Lower lobe of right lung (tissue), 2 donors: ENCODE measurements at regions not wholly inside any gene's neighbourhood (a gene's known extent, or its start where the extent isn't known, plus 50 kb on each side); places are given as distances from the start of the nearest gene placed in this dataset.

Experiments used
- ATAC-seq, 2 donors: fragments of 200-7000 bp; cut with Tn5 transposase; one replicate each; pipeline ENCODE4 v1.9.1; 2020 to 2022; ENCODE audit warnings: mild to moderate bottlenecking in 2 of 2, moderate library complexity in 2 of 2
- DNase-seq: peaks from one replicate; pipeline ENCODE4 v3.0.0-alpha.2; 2020
- H3K27ac ChIP-seq: fragments of 200-600 bp; one replicate; pipeline ENCODE4 v1.8.0; 2022
- H3K27me3 ChIP-seq: fragments of 200-600 bp; one replicate; pipeline ENCODE4 v1.8.0; 2022; ENCODE audit warnings: low read depth
- H3K36me3 ChIP-seq: fragments of 200-600 bp; one replicate; pipeline ENCODE4 v1.8.0; 2022; ENCODE audit warnings: mild to moderate bottlenecking
- H3K4me1 ChIP-seq: fragments of 200-600 bp; one replicate; pipeline ENCODE4 v1.8.0; 2022
- H3K4me3 ChIP-seq: fragments of 200-600 bp; one replicate; pipeline ENCODE4 v1.8.0; 2022; ENCODE audit warnings: mild to moderate bottlenecking
- H3K9me3 ChIP-seq: fragments of 200-600 bp; one replicate; pipeline ENCODE4 v1.8.0; 2022
- intact Hi-C: fragments of 100-400 bp; cut with DNase I; formaldehyde crosslinking; loops from one replicate; pipeline ENCODE4 v1.11.0; 2022
- TF ChIP-seq, protein P1 (sequence below): fragments of 200-600 bp; IDR thresholded peaks from one replicate; pipeline ENCODE4 v1.8.0; 2022; ENCODE audit warnings: antibody characterized with exemption, mild to moderate bottlenecking
- donor health status: DM: no; HTN: yes; CAD: no; lungs with severe emphysema.

DNA sequence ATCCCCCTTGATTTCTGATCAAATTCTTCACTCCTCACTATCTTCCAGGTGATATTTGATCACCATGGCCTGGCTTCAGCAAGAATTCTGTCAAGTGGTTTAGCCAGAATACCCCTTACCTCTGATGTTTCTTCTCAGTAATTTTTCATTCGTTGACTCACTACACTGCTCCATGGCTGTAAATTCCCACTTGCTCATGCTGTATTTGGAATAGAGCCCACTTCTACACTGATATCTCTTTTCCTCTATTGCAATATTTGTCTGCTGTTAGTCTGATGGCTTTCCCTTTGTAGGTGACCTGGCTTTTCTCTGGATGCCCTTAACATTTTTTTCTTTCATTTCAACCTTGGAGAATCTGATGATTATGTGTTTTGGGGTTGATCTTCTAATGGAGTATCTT lies 73.9 kb upstream of the DIPK2B start:
- Histone ChIP-seq H3K27ac (no peak overlapping the region), H3K27me3 (no peaks in the 10 kb centered on the region), H3K9me3 (no peaks in the 10 kb centered on the region), H3K36me3 (no peaks in the 10 kb centered on the region), H3K4me3 (no peak overlapping the region), H3K4me1 (no peaks in the 10 kb centered on the region)
- intact Hi-C loops = no loop called here
- TF ChIP-seq, protein P1, sequence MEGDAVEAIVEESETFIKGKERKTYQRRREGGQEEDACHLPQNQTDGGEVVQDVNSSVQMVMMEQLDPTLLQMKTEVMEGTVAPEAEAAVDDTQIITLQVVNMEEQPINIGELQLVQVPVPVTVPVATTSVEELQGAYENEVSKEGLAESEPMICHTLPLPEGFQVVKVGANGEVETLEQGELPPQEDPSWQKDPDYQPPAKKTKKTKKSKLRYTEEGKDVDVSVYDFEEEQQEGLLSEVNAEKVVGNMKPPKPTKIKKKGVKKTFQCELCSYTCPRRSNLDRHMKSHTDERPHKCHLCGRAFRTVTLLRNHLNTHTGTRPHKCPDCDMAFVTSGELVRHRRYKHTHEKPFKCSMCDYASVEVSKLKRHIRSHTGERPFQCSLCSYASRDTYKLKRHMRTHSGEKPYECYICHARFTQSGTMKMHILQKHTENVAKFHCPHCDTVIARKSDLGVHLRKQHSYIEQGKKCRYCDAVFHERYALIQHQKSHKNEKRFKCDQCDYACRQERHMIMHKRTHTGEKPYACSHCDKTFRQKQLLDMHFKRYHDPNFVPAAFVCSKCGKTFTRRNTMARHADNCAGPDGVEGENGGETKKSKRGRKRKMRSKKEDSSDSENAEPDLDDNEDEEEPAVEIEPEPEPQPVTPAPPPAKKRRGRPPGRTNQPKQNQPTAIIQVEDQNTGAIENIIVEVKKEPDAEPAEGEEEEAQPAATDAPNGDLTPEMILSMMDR = no peak
- ATAC-seq = no peak
- no peak for DNase-seq

DNA sequence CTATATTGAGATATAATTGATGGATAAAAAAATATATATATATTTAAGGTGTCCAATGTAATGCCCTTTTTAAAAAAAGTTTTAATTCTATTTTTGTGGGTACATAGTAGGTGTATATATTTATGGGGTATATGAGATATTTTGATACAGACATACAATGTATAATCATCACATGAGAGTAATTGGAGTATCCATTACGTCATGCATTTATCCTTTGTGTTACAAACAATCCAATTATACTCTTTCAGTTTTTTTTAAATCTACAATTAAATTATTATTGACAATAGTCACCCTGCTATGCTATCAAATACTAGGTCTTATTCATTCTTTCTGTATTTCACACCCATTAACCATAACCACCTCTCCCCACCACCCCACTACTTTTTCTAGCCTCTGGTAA lies 66.3 kb upstream of the DIPK2B start:
- Histone ChIP-seq H3K36me3 (no peaks in the 10 kb centered on the region), H3K4me1 (no peaks in the 10 kb centered on the region), H3K27me3 (no peaks in the 10 kb centered on the region), H3K27ac (no peak overlapping the region), H3K9me3 (no peaks in the 10 kb centered on the region), H3K4me3 (no peak overlapping the region)
- ATAC-seq = no peak
- no peak for DNase-seq
- TF ChIP-seq, protein P1 = no peak
- intact Hi-C loops = no loop called here

DNA sequence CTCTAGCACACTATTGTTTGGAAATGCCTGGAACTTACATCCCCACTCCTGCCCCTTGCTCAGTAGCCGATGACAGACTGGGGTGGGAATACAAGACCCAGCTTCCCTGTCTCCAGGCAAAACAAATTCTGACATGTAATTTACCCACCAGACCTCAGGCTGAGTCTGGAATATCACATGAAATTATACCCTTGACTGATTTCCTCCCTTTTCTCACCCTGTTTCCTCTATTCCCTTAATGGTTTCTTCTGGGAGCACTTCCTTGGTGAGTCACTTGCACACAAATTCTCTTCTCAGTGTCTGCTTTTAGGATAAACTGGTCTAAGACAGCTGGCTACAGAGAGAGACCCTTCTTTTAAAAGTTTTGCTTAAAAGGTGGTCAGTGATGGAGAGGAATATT lies 65.8 kb upstream of the DIPK2B start:
- no peak overlapping the region for H3K27ac ChIP-seq
- no peaks in the 10 kb centered on the region for H3K36me3 ChIP-seq
- H3K9me3 ChIP-seq = no peaks in the 10 kb centered on the region
- TF ChIP-seq, protein P1 = no peak
- no peaks in the 10 kb centered on the region for H3K27me3 ChIP-seq
- intact Hi-C loops = no loop called here
- no peaks in the 10 kb centered on the region for H3K4me1 ChIP-seq
- ATAC-seq (no peak), DNase-seq (no peak)
- H3K4me3 ChIP-seq = no peak overlapping the region

DNA sequence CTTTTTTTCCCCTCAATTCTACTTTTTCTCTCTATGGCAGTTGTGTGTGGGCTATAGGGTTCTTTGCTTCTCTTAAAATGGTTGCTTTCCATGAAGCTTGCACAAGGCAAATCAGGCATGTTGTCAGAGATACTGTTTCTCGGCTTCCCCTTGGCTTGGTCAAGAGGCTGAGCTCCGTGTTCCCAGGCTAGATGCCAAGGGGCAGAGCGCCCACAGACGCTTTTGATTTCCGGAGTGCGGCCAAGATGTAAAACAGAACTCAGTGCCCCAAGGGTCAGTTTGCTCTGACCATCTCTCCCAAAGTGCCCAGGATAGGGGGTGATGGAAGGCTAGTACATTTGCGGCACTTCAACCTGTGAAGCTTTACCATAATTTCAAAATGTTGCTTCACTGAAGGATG lies 64.2 kb upstream of the DIPK2B start:
- Histone ChIP-seq H3K27me3 (no peaks in the 10 kb centered on the region), H3K9me3 (no peaks in the 10 kb centered on the region), H3K4me3 (no peak overlapping the region), H3K36me3 (no peaks in the 10 kb centered on the region), H3K27ac (no peak overlapping the region), H3K4me1 (no peaks in the 10 kb centered on the region)
- TF ChIP-seq, protein P1 = no peak
- intact Hi-C loops = no loop called here
- DNase-seq (no peak), ATAC-seq (no peak)

DNA sequence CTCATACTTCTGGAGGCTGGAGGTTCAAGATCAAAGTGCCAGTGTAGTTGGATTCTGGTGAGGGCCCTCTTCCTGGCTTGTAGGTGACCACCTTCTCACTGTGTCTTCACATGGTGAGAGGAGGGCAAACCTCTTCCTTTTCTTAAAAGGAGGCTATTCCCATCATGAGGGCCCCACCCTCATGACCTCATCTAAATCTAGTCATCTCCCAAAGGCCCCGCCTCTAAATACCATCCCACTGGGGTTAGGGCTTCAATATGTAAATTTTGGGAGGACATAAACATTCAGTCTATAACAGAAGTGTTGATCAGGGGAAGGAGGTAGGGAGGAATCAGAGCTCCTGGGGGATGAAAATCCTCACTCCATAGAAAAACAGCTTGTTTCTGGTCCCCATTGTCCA lies 60.8 kb upstream of the DIPK2B start:
- Histone ChIP-seq H3K27ac (no peak overlapping the region), H3K27me3 (no peaks in the 10 kb centered on the region)
- TF ChIP-seq, protein P1 = no peak

DNA sequence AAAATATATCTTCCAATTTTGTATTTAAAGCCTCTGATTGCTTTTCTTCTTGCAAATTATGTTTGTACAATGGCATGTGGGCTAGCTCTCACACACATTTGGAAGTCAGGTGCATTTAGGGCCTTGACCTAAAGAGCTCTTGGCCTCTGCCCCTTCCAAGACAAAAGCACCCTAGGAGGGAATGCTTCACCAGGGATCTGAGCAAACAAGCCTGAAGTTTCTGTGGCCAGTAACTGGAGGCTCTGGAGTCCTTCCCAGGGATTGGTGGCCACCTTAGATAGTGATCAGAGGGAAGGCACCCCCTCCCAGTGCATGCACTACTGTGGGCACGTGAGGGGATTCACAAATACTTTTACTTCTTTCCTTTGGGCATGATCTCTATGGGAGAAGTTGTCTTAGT lies 60.3 kb upstream of the DIPK2B start:
- H3K9me3 ChIP-seq = no peaks in the 10 kb centered on the region
- no peak for DNase-seq

More for the DNA sequence above, 60.8 kb upstream of the DIPK2B start:
- Histone ChIP-seq H3K36me3 (no peaks in the 10 kb centered on the region), H3K4me3 (no peak overlapping the region), H3K9me3 (no peaks in the 10 kb centered on the region), H3K4me1 (no peaks in the 10 kb centered on the region)
- ATAC-seq = no peak
- intact Hi-C loops = no loop called here
- DNase-seq = no peak

More for the DNA sequence above, 60.3 kb upstream of the DIPK2B start:
- H3K27ac ChIP-seq = no peak overlapping the region
- no peak overlapping the region for H3K4me3 ChIP-seq
- H3K36me3 ChIP-seq = no peaks in the 10 kb centered on the region
- TF ChIP-seq, protein P1 = no peak
- no peak for ATAC-seq
- H3K4me1 ChIP-seq = no peaks in the 10 kb centered on the region
- H3K27me3 ChIP-seq = no peaks in the 10 kb centered on the region
- intact Hi-C loops = no loop called here
